ENCODE measurements at regions not wholly inside any gene's neighbourhood (a gene's known extent, or its start where the extent isn't known, plus 50 kb on each side); places are given as distances from the start of the nearest gene placed in this dataset.

GRCh38 chr2:2763351-2764000, 432.4 kb upstream of the MYT1L start:
- DNase-seq (ENCODE audit: low spot score in 2 of 2, unreplicated experiment in 2 of 2) = no peak
- no peak overlapping the region for H3K27ac Mint-ChIP-seq
- H3K9me3 Mint-ChIP-seq = peaks cover 8% of the 10 kb centered on the region
- no peaks in the 10 kb centered on the region for H3K36me3 Mint-ChIP-seq
- H3K27me3 Mint-ChIP-seq (ENCODE audit: low read depth) = peaks cover 1% of the 10 kb centered on the region
- no peak for TF ChIP-seq CTCF (IDR thresholded peaks at IDR 0.05; ENCODE audit: unreplicated experiment)
- H3K4me1 Mint-ChIP-seq = peaks cover 15% of the 10 kb centered on the region
- H3K4me3 Mint-ChIP-seq = no peak overlapping the region

DNA sequence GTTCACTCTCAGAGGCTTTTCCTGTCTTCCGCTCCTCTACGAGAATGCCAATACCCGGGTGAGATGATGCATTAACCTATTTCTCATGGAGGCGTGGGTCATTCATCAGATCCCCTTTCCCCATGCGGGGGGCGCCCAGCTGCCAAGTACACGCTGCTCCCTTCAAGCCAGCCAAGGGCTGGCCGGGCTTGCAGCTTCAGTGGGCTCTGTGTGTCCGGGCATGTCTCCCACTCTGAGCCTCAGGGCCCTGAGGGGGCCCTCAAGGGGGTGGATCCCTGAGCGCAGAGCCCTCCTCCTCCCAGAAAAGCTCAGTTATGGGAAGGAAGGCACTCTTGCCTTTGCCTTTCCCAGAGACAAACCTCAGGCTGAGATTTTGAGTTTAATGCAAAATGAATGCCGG, 431.8 kb upstream of the MYT1L start:
- Mint-ChIP-seq H3K9me3 (peaks cover 8% of the 10 kb centered on the region), H3K36me3 (no peaks in the 10 kb centered on the region), H3K4me1 (peaks cover 15% of the 10 kb centered on the region), H3K27me3 (ENCODE audit: low read depth) (peaks cover 4% of the 10 kb centered on the region), H3K4me3 (no peak overlapping the region), H3K27ac (peak overlapping the region; percentile 25)
- no peak for DNase-seq (ENCODE audit: low spot score in 2 of 2, unreplicated experiment in 2 of 2)
- no peak for TF ChIP-seq CTCF (IDR thresholded peaks at IDR 0.05; ENCODE audit: unreplicated experiment)

- Mint-ChIP-seq H3K36me3 (no peaks in the 10 kb centered on the region), H3K27ac (peak overlapping the region; percentile 50), H3K27me3 (ENCODE audit: low read depth) (peaks cover 4% of the 10 kb centered on the region), H3K4me1 (peaks cover 15% of the 10 kb centered on the region), H3K9me3 (peaks cover 8% of the 10 kb centered on the region), H3K4me3 (no peak overlapping the region)
- no peak for TF ChIP-seq CTCF (IDR thresholded peaks at IDR 0.05; ENCODE audit: unreplicated experiment)
- DNase-seq (ENCODE audit: low spot score in 2 of 2, unreplicated experiment in 2 of 2) = no peak
These were observed 431.3 kb upstream of the MYT1L start for GRCh38 chr2:2762166-2762908.

DNA sequence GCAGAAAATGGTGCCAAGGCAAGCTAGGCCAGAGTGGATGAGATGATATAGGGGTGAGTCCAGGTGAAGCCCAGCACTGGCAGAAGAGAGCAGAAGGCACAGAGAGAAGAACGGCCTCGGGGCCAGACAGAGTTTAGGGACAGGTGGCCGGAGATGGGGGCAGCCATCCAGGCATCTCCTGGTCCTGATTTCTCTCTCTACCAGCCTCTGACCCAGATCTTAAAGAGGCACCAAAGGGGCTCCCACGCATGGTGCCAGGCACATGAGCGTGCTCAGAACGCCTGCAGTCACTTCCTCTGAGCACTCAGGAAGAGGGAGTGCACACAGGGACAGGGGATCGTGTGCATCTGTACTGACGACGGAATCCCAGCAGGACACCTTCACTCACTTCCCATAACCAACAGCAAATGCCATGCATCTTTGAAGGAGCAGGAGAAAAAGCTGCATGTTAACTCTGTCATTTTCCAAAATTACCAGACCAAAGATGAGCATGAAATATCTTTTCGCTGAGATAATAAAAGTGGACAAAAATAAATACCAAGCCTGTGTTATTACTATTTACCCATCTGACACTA, 427.8 kb upstream of the MYT1L start:
- peaks cover 4% of the 10 kb centered on the region for H3K27me3 Mint-ChIP-seq (ENCODE audit: low read depth)
- peaks cover 14% of the 10 kb centered on the region for H3K4me1 Mint-ChIP-seq
- DNase-seq (ENCODE audit: low spot score in 2 of 2, unreplicated experiment in 2 of 2) = no peak
- H3K9me3 Mint-ChIP-seq = peaks cover 15% of the 10 kb centered on the region
- H3K27ac Mint-ChIP-seq = no peak overlapping the region
- no peak overlapping the region for H3K4me3 Mint-ChIP-seq
- no peak for TF ChIP-seq CTCF (IDR thresholded peaks at IDR 0.05; ENCODE audit: unreplicated experiment)
- no peaks in the 10 kb centered on the region for H3K36me3 Mint-ChIP-seq

DNA sequence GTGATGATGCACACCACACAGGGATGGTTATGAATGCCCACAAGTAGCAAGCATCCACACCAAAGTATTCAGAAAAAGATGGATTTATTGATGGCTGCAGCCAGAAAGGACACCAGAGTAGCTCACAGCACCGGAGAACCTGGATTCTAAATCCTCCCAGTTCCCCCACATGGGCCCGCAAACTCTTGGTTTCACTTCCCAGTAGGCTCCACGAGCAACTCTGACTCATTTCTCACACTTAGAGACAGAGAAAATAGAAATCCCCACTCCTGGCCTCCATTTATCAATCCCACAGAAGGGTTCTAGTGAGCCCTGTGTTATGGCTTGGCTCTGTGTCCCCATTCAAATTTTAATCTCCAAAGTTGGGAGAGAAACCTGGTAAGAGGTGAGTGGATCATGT, 426.7 kb upstream of the MYT1L start:
- no peak for DNase-seq (ENCODE audit: low spot score in 2 of 2, unreplicated experiment in 2 of 2)
- H3K4me1 Mint-ChIP-seq = peaks cover 4% of the 10 kb centered on the region
- H3K36me3 Mint-ChIP-seq = no peaks in the 10 kb centered on the region
- TF ChIP-seq CTCF (IDR thresholded peaks at IDR 0.05; ENCODE audit: unreplicated experiment) = no peak
- peaks cover 24% of the 10 kb centered on the region for H3K9me3 Mint-ChIP-seq
- no peak overlapping the region for H3K4me3 Mint-ChIP-seq
- H3K27me3 Mint-ChIP-seq (ENCODE audit: low read depth) = peaks cover 4% of the 10 kb centered on the region
- H3K27ac Mint-ChIP-seq = no peak overlapping the region

Data from mesothelial cell of epicardium (in vitro differentiated cells).